HEK293T (cell line): ENCODE measurements at regions not wholly inside any gene's neighbourhood (a gene's known extent, or its start where the extent isn't known, plus 50 kb on each side); places are given as distances from the start of the nearest gene placed in this dataset.

Source experiments
- ARNT ChIP-seq: fragments of 450-650 bp; IDR thresholded peaks from 2 replicates; pipeline ENCODE4 v1.6.1; 2017; ENCODE audit warnings: mild to moderate bottlenecking
- FOXA1 ChIP-seq: fragments of 450-650 bp; IDR thresholded peaks from 2 replicates; pipeline ENCODE4 v1.6.1; 2016; ENCODE audit warnings: mild to moderate bottlenecking
- FOXK2 ChIP-seq: fragments of 450-650 bp; IDR thresholded peaks from 2 replicates; pipeline ENCODE4 v1.6.1; 2016; ENCODE audit warnings: mild to moderate bottlenecking
- FOXM1 ChIP-seq: fragments of 450-650 bp; IDR thresholded peaks from 2 replicates; pipeline ENCODE4 v1.6.1; 2017; ENCODE audit warnings: mild to moderate bottlenecking, borderline replicate concordance
- HDGF ChIP-seq: fragments of 450-650 bp; IDR thresholded peaks from 2 replicates; pipeline ENCODE4 v1.6.1; 2017; ENCODE audit warnings: antibody characterized with exemption, borderline replicate concordance
- LEF1 ChIP-seq: fragments of 450-650 bp; IDR thresholded peaks from 2 replicates; pipeline ENCODE4 v1.6.1; 2017; ENCODE audit warnings: mild to moderate bottlenecking, borderline replicate concordance
- SP1 ChIP-seq: fragments of 450-650 bp; IDR thresholded peaks from 2 replicates; pipeline ENCODE4 v1.6.1; 2017
- SUZ12 ChIP-seq: fragments of 450-650 bp; IDR thresholded peaks from 2 replicates; pipeline ENCODE4 v1.6.1; 2016; ENCODE audit warnings: mild to moderate bottlenecking
- TF ChIP-seq, protein P1 (sequence below): fragments of 450-650 bp; IDR thresholded peaks from 2 replicates; pipeline ENCODE4 v1.6.1; 2016

DNA sequence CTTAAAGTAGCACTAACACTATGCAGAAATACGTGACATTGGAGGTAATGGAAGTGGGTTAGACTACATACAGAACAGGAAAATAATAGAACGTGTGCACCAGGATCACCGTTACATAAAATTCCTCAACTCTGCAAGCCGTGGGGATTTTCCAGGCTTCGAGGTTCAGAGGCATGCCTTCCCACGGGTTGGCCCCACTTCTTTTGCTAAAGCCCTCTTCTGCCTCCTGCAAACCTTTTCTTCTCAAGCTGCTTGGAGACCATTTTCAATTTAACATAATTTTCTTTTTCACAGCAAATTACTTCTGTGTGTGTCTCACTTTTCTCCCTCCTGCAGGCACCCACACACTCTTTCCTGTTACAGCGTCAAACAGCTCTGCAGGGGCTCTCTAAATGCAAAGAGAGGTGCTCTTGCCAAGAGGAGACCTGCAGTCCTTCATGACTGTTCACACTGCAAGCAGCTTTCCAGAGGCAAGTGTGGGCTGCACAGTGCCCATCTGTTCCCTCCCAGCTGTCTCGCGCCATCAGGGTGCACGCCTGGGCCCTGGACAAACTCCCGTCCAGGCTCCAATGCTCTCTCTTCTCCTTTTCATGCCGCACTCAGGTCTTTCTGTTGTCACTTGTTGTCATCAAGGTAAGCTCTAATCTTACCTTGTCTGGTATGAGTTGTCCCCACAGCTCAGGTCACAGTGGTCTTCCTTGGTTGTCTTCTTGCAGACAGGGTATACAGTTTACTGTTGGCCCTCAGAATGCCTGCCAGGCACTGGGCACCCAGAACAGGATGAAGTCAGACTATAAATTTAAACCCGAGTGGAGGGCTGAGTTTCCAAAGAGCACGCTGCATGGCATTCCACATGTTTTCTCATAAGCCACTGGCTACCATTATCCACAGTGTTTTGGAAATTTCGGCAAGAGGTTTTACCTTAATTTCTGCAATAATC is 164.8 kb upstream of the GGTLC1 start:
- TF ChIP-seq HDGF, result no peak
- TF ChIP-seq FOXK2, result no peak
- no peak for TF ChIP-seq SP1
- TF ChIP-seq FOXM1, result no peak
- TF ChIP-seq, protein P1, sequence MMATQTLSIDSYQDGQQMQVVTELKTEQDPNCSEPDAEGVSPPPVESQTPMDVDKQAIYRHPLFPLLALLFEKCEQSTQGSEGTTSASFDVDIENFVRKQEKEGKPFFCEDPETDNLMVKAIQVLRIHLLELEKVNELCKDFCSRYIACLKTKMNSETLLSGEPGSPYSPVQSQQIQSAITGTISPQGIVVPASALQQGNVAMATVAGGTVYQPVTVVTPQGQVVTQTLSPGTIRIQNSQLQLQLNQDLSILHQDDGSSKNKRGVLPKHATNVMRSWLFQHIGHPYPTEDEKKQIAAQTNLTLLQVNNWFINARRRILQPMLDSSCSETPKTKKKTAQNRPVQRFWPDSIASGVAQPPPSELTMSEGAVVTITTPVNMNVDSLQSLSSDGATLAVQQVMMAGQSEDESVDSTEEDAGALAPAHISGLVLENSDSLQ, result no peak
- TF ChIP-seq ARNT, result no peak
- TF ChIP-seq FOXA1, result no peak
- no peak for TF ChIP-seq SUZ12
- TF ChIP-seq LEF1, result no peak
